Small intestine (tissue), 7 donors: ENCODE measurements at regions not wholly inside any gene's neighbourhood (a gene's known extent, or its start where the extent isn't known, plus 50 kb on each side); places are given as distances from the start of the nearest gene placed in this dataset.

Source experiments
- DNase-seq, 2 donors: peaks; one replicate each; pipeline versions ENCODE4 v3.0.0 to v3.0.0-alpha.2; 2013
- FAIRE-seq: peaks from 2 replicates; lab custom pipeline; 2012; peaks lifted over from hg19 to GRCh38; lab: Jason Lieb, UNC
- H3K27ac ChIP-seq, 3 donors: one replicate each; pipeline ENCODE4 v1.5.1; 2013; ENCODE audit warnings: low read length in 2 of 3, mild to moderate bottlenecking in 2 of 3, control low read depth in 1 of 3, inconsistent platforms in 1 of 3, low read depth in 1 of 3, moderate library complexity in 1 of 3
- H3K27me3 ChIP-seq, 3 donors: one replicate each; pipeline ENCODE4 v1.6.1; 2013; ENCODE audit warnings: low read length in 3 of 3, inconsistent platforms in 1 of 3; ENCODE audit not compliant: control insufficient read depth in 3 of 3, insufficient read depth in 3 of 3
- H3K36me3 ChIP-seq, 3 donors: one replicate each; pipeline ENCODE4 v1.6.1; 2013; ENCODE audit warnings: low read length in 3 of 3, inconsistent platforms in 1 of 3, low read depth in 1 of 3, mild to moderate bottlenecking in 1 of 3, moderate library complexity in 1 of 3; ENCODE audit not compliant: control insufficient read depth in 3 of 3, insufficient read depth in 2 of 3
- H3K4me1 ChIP-seq, 3 donors: one replicate each; pipeline ENCODE4 v1.6.1; 2013; ENCODE audit warnings: low read length in 2 of 3, inconsistent platforms in 1 of 3, low read depth in 1 of 3, mild to moderate bottlenecking in 1 of 3, moderate library complexity in 1 of 3; ENCODE audit not compliant: control insufficient read depth in 3 of 3, insufficient read depth in 2 of 3
- H3K4me3 ChIP-seq, 3 donors: one replicate each; pipeline ENCODE4 v1.5.1; 2013; ENCODE audit warnings: low read length in 3 of 3, control low read depth in 1 of 3, inconsistent platforms in 1 of 3, low read depth in 1 of 3, mild to moderate bottlenecking in 1 of 3, moderate library complexity in 1 of 3
- H3K9me3 ChIP-seq, 2 donors: one replicate each; pipeline ENCODE4 v1.6.1; 2013; ENCODE audit warnings: low read depth in 1 of 2, low read length in 1 of 2; ENCODE audit not compliant: control insufficient read depth in 2 of 2, insufficient read depth in 1 of 2
- WGBS, 3 donors: extraction: QIAGEN DNeasy Blood & Tissue Kit; methylation state at CpG; one replicate each; pipeline ENCODE4 v1.1.7; 2013; 5-methylcytosine and 5-hydroxymethylcytosine counted together
- donor health status: healthy with polysubstance abuse.
- donor health status: control.
- donor health status: control.
- donor health status: Bipolar disorder and iron deficiency.
- donor health status: healthy.

DNA sequence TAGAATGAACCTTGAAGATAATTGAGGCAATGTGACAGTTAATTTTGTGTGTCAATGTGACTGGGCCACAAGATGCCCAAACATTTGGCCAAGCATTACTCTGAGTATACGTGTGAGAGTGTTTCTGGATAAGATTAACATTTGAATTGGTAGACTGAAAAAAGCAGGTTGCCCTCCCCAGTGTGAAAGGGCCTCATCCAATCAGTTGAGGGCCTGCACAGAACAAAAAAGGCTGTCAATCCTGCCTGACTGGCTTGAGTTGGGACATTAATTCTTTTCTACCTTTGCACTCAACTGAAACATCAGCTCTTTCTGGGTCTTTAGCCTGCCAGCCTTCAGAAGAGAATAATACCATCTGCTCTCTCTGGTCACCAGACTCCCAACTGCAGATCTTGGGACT lies 56.6 kb upstream of the PDE1C start:
- H3K27me3 ChIP-seq: no peaks in the 10 kb centered on the region
- H3K9me3 ChIP-seq: no peaks in the 10 kb centered on the region
- H3K36me3 ChIP-seq: no peaks in the 10 kb centered on the region
- H3K27ac ChIP-seq: no peak overlapping the region
- FAIRE-seq (no peak), DNase-seq (no peak)
- no peak overlapping the region for H3K4me3 ChIP-seq
- H3K4me1 ChIP-seq: no peaks in the 10 kb centered on the region
- WGBS, 3 donors: 54 to 76% (median 68%) methylated on average over 1 of the region's 1 CpG
